Colonic mucosa (tissue), 4 donors: ENCODE measurements at regions not wholly inside any gene's neighbourhood (a gene's known extent, or its start where the extent isn't known, plus 50 kb on each side); places are given as distances from the start of the nearest gene placed in this dataset.

Experiments used
- DNase-seq: peaks from one replicate; pipeline ENCODE4 v3.0.0-alpha.2; 2020
- H3K27ac ChIP-seq: fragments of 200-600 bp; one replicate; pipeline ENCODE4 v1.8.0; 2021
- H3K27me3 ChIP-seq: fragments of 200-600 bp; one replicate; pipeline ENCODE4 v1.8.0; 2021
- H3K36me3 ChIP-seq: fragments of 200-600 bp; one replicate; pipeline ENCODE4 v1.8.0; 2021
- H3K4me1 ChIP-seq: fragments of 200-600 bp; one replicate; pipeline ENCODE4 v1.8.0; 2021; ENCODE audit warnings: mild to moderate bottlenecking
- H3K4me3 ChIP-seq: fragments of 200-600 bp; one replicate; pipeline ENCODE4 v1.8.0; 2021
- H3K9ac ChIP-seq, 2 donors: one replicate each; pipeline ENCODE4 v1.7.0; 2013; ENCODE audit warnings: control low read depth in 2 of 2, low read depth in 2 of 2, low read length in 2 of 2
- H3K9me3 ChIP-seq: fragments of 200-600 bp; one replicate; pipeline ENCODE4 v1.8.0; 2021
- intact Hi-C: fragments of 100-400 bp; cut with DNase I; formaldehyde crosslinking; loops from one replicate; pipeline ENCODE4 v1.14.1; 2022
- TF ChIP-seq, protein P1 (sequence below): fragments of 200-600 bp; IDR thresholded peaks from one replicate; pipeline ENCODE4 v1.8.0; 2022; ENCODE audit warnings: antibody characterized with exemption, mild to moderate bottlenecking
- donor health status: healthy.
- donor health status: DM: no; HTN: no; CAD: no.
- donor health status: DM: no; HTN: no; CAD: no.

DNA sequence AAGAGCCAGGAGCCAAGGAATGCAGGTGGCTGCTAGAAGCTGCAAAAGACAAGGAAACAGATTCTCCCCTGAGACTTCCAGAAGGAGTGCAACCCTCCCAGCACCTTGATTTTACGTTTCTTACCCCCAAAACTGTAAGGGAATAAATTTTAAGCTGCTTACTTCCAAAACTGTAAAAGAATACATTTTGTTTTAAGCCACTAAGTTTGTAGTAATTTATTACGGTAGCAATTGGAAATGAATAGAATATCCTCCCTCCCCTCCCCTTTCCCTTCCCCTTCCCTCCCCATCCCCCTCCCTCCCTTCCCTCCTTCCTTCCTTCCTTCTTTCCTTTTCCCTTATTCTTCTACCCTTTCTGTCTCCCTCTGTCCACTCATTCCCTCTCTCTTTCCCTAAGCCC, 203.7 kb upstream of the CFAP20DC start:
- no peak for DNase-seq
- no peaks in the 10 kb centered on the region for H3K36me3 ChIP-seq
- intact Hi-C loops: no loop called here
- H3K27ac ChIP-seq: no peak overlapping the region
- no peaks in the 10 kb centered on the region for H3K9me3 ChIP-seq
- H3K27me3 ChIP-seq: no peaks in the 10 kb centered on the region
- no peak overlapping the region for H3K9ac ChIP-seq
- no peaks in the 10 kb centered on the region for H3K4me1 ChIP-seq
- TF ChIP-seq, protein P1, sequence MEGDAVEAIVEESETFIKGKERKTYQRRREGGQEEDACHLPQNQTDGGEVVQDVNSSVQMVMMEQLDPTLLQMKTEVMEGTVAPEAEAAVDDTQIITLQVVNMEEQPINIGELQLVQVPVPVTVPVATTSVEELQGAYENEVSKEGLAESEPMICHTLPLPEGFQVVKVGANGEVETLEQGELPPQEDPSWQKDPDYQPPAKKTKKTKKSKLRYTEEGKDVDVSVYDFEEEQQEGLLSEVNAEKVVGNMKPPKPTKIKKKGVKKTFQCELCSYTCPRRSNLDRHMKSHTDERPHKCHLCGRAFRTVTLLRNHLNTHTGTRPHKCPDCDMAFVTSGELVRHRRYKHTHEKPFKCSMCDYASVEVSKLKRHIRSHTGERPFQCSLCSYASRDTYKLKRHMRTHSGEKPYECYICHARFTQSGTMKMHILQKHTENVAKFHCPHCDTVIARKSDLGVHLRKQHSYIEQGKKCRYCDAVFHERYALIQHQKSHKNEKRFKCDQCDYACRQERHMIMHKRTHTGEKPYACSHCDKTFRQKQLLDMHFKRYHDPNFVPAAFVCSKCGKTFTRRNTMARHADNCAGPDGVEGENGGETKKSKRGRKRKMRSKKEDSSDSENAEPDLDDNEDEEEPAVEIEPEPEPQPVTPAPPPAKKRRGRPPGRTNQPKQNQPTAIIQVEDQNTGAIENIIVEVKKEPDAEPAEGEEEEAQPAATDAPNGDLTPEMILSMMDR: no peak
- H3K4me3 ChIP-seq: no peak overlapping the region

GRCh38 chr3:59251869-59252268, 202.0 kb upstream of the CFAP20DC start:
- Histone ChIP-seq H3K9me3 (no peaks in the 10 kb centered on the region), H3K4me3 (no peak overlapping the region), H3K9ac (no peak overlapping the region), H3K27ac (no peak overlapping the region), H3K36me3 (no peaks in the 10 kb centered on the region), H3K27me3 (no peaks in the 10 kb centered on the region), H3K4me1 (no peaks in the 10 kb centered on the region)
- DNase-seq: no peak
- TF ChIP-seq, protein P1: no peak
- intact Hi-C loops: no loop called here

- H3K27me3 ChIP-seq: no peaks in the 10 kb centered on the region
- intact Hi-C loops: no loop called here
- TF ChIP-seq, protein P1: no peak
- H3K4me3 ChIP-seq: no peak overlapping the region
- DNase-seq: no peak
- H3K9me3 ChIP-seq: no peaks in the 10 kb centered on the region
- no peak overlapping the region for H3K9ac ChIP-seq
- no peaks in the 10 kb centered on the region for H3K4me1 ChIP-seq
- H3K36me3 ChIP-seq: no peaks in the 10 kb centered on the region
- no peak overlapping the region for H3K27ac ChIP-seq
These were observed 200.8 kb upstream of the CFAP20DC start for GRCh38 chr3:59250600-59250999.

DNA sequence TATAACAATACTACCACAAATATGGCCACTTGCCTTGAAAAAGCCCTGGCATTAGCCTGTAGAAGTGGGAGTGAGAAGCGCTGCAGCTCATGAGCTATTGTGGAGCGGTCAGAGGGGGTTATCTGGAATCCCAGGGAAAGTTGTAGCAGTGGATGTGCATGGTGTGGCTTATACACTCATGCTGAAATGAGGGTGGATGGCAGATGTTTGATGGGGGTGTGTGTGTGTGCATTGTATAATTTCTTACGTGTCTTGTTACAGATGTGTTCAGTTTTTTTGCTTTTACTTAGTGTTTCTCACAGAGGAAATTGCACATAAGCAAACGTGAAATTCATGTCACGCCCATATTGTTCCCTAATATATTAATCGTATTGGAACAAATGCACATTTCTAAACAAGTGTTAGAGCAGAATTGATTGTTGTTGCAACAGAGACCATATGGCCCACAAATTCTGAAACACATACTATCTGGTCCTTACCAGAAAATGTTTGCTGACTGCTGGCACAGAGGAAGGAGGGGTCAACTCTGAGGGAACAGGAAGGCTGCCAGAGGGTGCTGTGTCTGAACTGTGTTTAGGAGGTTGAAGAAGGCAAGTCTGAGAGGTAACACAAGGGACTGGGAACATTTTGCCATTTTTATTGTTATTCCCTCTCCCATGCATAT, 200.0 kb upstream of the CFAP20DC start:
- TF ChIP-seq, protein P1: no peak
- no peak overlapping the region for H3K4me3 ChIP-seq
- no peaks in the 10 kb centered on the region for H3K27me3 ChIP-seq
- no peaks in the 10 kb centered on the region for H3K9me3 ChIP-seq
- intact Hi-C loops: no loop called here
- no peak for DNase-seq
- no peak overlapping the region for H3K27ac ChIP-seq
- H3K36me3 ChIP-seq: no peaks in the 10 kb centered on the region
- no peak overlapping the region for H3K9ac ChIP-seq
- H3K4me1 ChIP-seq: no peaks in the 10 kb centered on the region

- no peak for DNase-seq
- H3K4me3 ChIP-seq: no peak overlapping the region
- H3K27me3 ChIP-seq: no peaks in the 10 kb centered on the region
- TF ChIP-seq, protein P1: no peak
- H3K9me3 ChIP-seq: no peaks in the 10 kb centered on the region
- no peak overlapping the region for H3K9ac ChIP-seq
- intact Hi-C loops: no loop called here
- no peaks in the 10 kb centered on the region for H3K4me1 ChIP-seq
- no peak overlapping the region for H3K27ac ChIP-seq
- H3K36me3 ChIP-seq: no peaks in the 10 kb centered on the region
These were observed 199.2 kb upstream of the CFAP20DC start for GRCh38 chr3:59249004-59249403.
